ENCODE measurements at regions not wholly inside any gene's neighbourhood (a gene's known extent, or its start where the extent isn't known, plus 50 kb on each side); places are given as distances from the start of the nearest gene placed in this dataset.

DNA sequence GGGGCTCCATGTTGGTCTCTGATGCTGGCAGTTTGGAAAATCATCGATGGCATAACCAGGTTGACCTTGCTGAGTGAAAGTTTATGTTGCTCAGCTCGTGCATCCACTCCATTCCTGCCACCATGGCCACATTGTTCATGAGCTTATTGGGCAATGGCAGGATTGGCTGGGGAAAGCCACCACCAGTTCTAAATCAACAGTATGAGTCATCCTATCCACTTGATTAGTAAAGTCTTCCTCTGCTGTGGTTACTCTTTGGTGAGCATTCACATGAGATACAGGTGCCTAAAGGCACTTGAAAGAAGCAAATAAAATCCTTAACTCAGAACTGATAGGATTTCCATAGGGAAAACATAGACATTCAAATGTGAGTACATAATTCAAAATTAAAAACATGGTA is 131.8 kb upstream of the FBN2 start:
- TF ChIP-seq, protein P1, sequence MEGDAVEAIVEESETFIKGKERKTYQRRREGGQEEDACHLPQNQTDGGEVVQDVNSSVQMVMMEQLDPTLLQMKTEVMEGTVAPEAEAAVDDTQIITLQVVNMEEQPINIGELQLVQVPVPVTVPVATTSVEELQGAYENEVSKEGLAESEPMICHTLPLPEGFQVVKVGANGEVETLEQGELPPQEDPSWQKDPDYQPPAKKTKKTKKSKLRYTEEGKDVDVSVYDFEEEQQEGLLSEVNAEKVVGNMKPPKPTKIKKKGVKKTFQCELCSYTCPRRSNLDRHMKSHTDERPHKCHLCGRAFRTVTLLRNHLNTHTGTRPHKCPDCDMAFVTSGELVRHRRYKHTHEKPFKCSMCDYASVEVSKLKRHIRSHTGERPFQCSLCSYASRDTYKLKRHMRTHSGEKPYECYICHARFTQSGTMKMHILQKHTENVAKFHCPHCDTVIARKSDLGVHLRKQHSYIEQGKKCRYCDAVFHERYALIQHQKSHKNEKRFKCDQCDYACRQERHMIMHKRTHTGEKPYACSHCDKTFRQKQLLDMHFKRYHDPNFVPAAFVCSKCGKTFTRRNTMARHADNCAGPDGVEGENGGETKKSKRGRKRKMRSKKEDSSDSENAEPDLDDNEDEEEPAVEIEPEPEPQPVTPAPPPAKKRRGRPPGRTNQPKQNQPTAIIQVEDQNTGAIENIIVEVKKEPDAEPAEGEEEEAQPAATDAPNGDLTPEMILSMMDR (IDR thresholded peaks at IDR 0.05): no peak
- TF ChIP-seq POLR2AphosphoS5 (IDR thresholded peaks at IDR 0.05): no peak
- no peak for TF ChIP-seq POLR2A (IDR thresholded peaks at IDR 0.05)
